Mammary epithelial cell (primary cell): ENCODE measurements at regions not wholly inside any gene's neighbourhood (a gene's known extent, or its start where the extent isn't known, plus 50 kb on each side); places are given as distances from the start of the nearest gene placed in this dataset.

Source experiments
- CTCF ChIP-seq, 2 donors: IDR thresholded peaks in 1 of 2; conservative IDR thresholded peaks in 1 of 2; 2 replicates each; pipeline ENCODE4 v1.5.1; 2011 to 2012; ENCODE audit warnings: inconsistent platforms in 2 of 2, low read length in 2 of 2, mild to moderate bottlenecking in 2 of 2, control low read depth in 1 of 2, low read depth in 1 of 2; ENCODE audit not compliant: insufficient read depth in 1 of 2; ENCODE audit errors: extremely low read depth in 1 of 2
- EZH2 ChIP-seq: IDR thresholded peaks from 2 replicates; pipeline ENCODE4 v1.6.1; 2012; ENCODE audit warnings: low read length, inconsistent platforms, borderline replicate concordance

GRCh38 chr6:77180326-77180725 is 283.0 kb downstream of the HTR1B start:
- TF ChIP-seq CTCF (conservative IDR thresholded peaks at IDR 0.05 in 1 of 2, IDR thresholded peaks at IDR 0.05 in 1 of 2; ENCODE audit: extremely low read depth in 1 of 2, insufficient read depth in 1 of 2, low read depth in 1 of 2, low read length in 2 of 2) (no peak), EZH2 (no peak)
